NCI-H1105 (cell line): ENCODE measurements at regions not wholly inside any gene's neighbourhood (a gene's known extent, or its start where the extent isn't known, plus 50 kb on each side); places are given as distances from the start of the nearest gene placed in this dataset.

Source experiments
- DNase-seq: peaks from one replicate; lab custom pipeline; 2025; lab: John Stamatoyannopoulos, UW

DNA sequence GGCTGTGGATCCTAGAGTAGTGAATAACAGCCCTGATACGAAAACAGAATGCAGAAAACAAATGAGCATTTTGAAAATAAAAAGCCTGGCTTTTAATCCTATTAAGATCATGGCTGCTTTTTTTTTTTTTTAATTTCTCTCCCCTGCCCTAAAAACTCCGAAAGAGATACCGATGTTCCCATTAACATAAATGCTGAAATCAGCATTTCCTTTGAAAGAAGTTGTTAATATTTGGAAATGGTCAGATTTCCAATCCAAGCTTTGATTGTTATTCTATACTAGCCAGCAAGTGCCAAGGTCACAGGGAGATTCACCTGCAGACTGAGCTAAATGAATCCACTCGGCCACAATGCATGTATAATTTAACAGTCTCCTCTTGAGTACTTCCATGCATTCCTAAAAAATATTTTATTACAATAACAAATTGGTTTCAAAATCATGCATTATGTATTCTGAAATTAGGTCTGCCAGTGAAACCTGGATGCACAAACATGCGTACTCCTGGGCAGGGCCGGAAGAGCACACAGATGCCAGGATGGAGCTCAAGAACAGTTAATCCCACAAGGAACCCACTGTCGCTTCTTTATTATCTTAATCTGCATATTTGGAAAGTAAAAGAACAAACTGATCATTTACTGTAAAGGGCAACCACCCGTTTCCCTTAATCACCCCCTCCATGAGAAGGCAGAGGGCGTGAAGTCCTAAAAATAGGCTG lies 521.5 kb upstream of the ZFHX3 start:
- no peak for DNase-seq

DNA sequence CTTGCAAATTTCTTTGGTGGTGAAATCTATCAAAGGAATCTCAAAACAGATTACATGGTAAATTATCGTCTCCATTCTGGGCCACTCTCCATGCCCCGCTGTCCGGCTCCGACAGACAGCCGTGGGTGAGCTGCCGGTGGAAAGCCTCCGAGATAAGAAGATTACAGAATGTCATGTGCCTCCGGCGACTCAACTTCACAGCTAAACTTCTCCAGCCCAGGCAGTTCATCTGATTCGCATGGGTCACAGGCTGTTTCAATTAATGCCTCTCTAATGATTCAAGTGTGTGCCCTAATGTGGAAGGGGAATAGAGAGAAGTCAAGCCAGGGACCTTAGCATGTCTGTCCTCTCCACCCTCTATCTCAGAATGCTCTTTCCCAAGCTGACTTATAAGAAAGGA lies 520.8 kb upstream of the ZFHX3 start:
- DNase-seq = no peak

DNA sequence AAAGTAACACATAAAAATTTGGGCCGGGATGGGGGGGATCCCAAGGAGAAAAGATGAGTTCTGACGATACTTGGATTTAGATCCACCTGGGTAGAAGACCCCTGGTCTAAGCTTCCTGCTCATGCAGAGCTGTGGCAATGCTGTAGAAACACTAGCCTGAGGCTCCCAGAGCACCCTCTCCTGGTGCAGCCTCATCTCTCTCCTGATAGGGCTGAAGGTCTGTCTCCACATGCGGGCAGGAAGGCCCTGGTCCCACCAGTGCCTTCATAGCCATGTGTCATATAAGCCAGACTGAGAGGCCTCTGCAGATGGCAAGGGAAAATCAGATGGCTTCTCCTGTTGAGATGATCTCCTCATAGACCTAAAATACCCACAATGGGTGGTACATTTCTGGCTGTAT lies 518.0 kb upstream of the ZFHX3 start:
- no peak for DNase-seq

DNA sequence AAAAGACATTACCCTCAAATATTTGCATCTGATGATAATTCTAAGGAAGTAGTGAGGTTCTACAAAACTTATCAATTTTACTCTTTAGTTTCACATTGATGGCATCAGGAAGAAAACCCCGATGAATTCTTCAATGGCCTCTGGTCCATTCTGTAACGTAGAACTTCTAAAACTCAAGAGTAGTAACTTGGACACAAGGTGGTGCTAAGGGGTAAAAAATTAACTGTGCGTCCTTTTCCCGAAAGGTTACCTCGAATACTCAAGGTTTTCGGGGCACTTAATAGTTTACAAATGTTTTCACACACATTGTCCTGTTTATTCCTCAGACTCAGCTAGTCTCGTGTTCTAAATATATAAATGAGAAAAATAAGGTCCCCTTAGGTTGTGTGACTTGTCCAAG lies 517.3 kb upstream of the ZFHX3 start:
- DNase-seq = no peak

DNA sequence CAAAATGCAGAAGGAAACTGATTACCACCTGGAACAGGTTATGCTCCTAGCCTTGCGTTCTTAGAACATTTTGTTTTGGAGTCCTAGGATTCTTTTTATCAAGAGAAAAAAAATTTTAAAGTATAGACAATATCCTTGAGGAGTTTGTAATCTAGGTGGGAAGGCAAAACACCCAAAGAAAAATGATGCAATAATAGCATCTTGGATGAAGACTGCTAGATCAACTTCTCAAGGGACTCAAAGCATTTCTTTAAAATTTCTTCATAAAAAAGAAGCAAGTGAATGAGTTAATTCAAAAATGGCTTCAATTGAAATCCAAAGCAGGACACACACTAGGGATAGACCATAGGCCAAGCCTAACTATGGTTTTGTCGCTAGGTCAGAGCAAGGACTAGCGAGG lies 515.8 kb upstream of the ZFHX3 start:
- DNase-seq = no peak

DNA sequence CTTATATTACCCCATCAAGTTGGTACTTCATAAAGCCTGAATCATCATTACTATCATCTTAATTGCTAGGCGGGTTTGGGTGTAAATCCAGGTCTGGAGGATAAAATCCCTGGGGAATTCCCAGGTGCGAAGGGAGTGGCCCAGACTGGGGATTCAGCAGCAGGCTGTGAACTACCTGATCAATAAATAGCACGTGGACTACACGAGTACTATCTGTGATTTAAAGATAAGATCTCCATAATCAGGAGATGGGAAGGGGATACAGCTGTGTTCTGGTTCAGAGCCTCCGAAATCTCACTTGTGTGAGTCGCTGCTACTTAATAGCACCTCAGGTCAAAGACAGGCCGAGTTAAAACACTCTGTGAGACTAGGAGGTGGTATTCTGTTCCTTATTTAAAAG lies 512.6 kb upstream of the ZFHX3 start:
- DNase-seq = no peak

DNA sequence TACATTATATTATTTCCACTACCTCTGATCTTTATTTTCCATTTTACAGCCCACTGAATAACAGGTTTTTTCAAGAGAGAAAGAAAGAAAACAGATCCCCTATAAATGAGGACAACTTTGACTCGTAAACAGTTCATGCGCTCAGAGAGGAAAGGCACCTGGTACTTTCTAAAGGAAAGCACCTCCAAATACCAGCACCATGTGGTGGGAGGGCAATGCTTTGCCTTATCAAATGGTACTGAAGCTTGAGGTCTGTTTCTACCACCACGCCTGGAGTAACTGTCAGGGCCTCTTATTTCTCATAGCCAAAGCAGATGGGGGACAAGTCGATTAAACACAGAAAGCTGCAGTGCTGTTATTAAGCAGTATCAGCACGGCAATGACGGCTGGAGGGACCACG lies 510.3 kb upstream of the ZFHX3 start:
- no peak for DNase-seq

DNA sequence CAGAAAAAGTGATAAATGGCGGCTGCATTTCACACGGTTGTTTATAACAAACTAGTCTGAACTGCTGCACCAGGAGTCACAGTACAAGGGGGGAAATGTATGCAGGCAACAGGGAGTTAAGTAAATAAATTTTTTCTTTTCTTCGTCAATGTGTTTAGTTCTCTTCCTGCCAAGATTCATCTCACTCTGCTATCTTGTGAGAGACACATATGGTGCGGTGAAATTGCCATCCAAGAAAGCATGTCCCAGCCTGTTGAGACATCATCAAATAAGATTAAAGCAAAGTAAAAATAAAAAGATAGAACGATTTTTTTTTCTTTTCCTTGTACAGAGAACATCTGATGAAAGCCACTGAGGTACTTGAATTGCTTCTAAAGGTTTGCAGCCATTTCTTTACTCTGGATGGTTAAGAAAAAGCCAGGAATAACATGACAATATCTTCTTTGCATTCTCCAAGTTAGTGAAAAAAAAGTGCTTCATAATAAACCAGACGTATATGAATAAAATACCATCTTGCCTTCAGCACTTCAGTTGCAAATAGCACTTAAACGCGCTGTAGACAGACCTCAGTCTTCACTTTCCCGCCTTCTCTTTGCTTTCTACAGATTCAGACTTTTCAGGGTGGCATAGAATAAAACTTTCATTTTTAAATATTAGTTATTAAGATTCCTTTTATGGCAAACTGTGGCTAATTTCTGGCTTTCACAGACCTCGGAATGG lies 506.2 kb upstream of the ZFHX3 start:
- no peak for DNase-seq

DNA sequence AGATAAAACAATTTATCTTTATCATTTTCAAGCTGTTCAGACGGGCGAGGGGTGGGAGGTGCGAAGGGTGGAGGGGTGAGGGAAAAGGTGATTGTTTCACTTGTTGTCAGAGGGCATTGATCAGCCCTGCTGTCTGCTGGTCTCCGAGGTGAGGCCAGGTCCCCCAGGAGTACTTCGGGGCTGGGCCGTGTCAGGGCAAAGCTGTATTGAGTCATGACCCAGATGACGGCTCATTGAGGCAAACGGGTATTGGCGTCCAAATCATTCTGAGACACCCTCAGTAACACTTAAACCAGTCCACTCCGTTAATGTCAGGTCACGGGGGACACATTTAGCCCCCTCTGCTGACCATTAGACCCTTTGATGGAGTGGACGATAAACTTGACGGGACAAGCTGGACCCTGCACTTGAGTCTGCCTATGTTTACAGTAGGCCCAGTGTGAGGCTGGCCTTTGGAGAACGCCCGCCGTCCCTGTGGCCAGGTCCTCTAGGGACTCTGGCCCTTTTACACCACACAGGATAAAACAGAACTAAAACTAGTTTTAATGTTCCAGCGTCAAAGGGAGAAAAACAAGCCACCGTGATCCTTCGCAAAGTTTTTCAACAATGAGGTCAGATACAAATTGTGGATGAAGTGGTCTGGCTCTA lies 502.2 kb upstream of the ZFHX3 start:
- DNase-seq = no peak

DNA sequence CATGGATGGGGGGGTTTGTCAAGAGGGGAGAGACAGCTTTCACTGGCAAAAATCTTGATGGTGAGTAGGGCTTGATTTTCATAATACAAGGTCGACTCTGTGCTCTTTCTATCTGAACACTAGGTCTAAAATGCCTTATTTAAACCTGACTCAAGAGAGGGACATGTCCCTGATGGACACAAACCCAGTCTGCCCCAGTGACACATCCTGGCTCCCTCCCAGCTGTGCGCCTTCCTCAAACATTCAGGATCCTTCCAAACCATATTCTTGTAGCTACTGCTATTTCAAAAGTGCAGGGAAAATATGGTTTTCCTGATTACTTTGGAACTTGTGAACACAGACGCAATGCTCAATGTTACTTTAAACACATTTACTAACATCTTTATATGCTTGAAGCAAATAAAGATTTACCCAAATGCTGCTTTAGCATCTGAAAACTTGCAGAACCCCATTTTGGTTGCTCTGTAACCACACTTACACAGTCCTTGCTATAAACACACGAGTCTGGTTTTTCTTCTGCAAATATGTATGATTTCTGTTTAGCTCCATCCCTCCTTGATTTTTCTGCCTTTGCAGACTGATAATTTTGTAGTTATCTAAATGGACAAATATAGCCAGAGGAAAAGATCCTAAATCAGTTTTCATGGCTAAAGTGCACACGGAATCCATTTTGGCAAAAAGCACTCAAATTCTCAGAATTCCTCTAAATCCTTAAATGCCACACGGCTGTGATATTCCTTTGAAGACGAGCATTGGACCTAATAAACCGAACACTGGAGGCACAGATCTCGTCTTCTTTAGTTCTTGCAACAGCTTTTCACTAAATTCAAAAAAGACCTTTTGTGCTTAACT lies 499.9 kb upstream of the ZFHX3 start:
- no peak for DNase-seq

DNA sequence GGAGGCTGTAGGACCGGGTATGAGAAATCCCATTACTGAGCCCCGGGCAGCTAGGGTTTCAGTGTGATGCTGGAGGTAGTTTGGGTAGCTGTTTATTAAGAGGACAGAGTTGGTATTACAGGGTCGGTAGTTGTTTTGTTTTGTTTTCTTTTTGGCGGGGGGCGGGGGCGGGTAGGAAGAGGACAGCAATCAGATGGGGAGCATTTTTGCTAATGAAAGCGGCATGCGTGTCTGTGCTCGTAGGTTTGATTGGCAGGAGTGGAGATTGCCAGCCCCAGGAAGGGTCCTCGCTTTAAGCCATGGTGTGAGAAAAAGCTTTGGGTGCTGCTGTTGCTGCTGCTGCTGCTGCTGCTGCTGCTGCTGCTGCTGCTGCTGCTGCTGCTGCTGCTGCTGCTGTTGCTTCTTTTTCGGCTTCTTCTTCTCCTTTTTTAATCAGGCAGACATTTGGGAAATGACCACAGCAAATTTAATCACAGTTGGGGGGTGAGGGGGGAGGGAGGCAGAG lies 498.5 kb upstream of the ZFHX3 start:
- peak; percentile 29 for DNase-seq

DNA sequence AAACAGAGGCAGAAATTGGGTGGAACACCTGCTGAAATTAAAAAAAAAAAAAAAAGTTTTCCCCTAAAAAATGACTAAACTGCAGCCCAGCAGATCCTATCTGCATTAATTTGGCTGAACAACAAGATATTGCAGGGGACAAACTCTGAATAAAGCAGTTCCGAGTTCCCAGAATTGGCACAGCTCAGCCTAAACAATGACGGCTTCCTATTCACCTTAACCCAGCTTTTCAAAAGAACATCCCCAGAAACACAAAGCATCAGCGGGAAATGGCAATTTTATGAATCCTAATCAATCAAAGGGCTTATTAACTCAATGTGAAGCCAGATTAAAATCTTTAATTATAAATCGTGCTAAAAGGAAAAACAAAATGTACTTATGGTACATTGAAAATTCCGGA lies 497.8 kb upstream of the ZFHX3 start:
- no peak for DNase-seq

DNA sequence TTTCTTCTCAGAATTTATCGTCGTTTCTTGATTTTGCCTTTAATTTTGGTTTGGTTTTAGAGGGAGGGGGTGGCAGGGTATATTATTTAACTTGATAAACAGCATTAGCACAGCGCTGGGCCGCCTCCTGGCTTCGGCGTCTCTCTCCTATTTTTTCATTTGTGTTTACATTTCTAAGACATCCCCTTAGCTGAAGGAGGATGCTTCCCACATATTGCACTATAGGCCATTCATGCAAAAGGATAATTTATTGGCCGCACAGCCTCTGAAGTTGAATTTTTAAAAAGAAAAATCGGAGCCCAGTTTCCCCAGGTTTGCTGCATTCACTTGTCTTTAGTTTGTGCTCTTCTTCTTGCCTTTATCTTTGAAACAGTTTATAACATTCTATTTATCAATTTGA lies 497.4 kb upstream of the ZFHX3 start:
- DNase-seq = no peak

DNA sequence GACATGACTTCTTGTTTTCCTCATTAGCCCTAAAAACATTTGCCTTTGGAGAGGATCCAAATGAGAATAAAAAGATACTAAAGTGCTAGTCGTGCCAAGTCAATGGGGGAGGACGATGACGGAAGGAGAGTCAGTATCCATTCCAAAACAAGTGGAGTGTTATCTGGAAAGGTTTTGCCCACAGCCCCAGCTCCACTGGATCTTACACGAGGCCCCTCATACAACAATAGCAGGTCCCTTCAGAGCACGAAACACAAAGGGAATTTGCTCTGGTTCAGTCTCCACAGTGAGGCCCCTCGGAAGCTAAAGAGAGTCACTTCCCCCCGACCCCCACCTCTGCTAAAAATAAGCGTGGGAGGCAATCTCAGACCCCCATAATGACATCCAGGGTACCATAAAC lies 496.9 kb upstream of the ZFHX3 start:
- DNase-seq = no peak

DNA sequence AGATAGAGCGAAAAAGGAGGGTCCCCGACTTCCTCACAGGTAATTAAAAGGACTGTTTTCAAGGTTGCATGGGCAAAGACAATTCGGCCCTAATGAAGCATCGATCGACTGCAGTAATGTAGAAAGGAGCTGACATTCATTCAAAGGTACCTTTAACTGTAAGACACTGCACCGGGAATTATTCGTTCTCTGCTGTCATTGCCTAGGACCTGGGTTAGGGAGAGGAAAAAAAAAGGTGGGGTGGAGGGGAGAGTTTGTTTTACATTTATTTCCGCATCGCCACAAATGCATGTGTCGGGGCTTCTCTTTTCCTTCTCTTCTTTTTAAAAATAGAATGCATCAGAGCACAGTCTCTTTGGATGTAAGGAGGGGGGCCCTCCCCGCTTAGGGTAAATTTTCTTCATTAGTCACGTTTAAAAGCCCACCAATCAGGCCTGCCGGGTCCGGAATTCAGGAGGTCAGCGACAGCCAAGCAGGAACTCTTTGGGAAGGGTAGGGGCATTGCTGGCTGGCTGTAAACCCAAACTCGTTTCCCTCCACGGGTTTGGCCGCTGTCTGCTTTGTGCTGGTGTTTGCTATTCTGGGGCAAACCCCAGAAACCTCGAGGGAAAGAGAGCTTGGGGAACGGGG lies 496.2 kb upstream of the ZFHX3 start:
- DNase-seq = no peak

DNA sequence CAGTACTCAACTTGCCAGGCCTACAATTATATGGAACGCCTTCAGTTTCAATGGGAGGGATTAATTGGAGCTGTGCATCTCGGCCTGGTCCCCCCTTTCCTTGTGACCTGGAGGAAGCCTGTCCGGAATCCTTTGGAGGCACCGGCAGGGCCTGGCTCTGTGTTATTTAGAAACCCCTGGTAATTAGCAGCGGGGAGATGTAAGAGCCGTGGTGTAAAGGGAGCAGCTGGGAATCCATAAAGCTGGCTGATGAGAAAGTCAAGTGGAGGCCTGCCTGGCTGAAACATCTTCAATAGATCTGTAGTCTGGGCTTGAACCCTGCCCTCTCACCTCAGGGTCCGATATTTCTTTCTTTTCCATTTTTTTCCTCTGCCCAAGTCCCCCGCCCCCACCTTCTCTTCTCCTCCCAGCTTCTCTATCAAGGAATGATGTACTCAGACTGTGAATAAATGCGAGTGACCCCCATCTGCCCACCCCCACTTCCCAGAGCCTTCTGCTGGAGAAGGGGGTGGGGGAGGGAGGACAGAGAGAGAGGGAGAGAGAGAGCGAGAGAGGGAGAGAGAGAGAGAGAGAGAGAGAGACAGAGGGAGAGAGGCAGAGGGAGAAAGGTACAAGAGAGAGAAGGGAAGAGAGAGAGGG lies 495.5 kb upstream of the ZFHX3 start:
- no peak for DNase-seq

DNA sequence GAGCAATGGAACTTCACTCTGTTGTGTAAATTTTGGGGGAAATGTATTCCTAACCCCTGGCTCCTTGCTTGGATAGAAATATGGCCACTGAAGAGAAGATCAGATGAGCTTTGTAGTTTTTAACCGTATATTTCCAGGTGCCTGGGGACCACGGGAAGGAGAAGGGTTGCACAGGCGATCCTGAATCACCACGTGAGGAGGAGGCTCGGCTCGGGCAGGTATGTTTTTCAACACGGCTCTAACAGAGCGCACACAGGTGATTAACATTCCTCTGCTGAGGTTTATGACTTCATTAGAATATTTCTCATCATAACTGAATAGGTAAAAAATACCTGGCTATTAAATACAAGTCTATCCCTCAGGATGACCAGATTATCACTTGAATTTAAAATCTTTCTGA lies 495.0 kb upstream of the ZFHX3 start:
- no peak for DNase-seq

DNA sequence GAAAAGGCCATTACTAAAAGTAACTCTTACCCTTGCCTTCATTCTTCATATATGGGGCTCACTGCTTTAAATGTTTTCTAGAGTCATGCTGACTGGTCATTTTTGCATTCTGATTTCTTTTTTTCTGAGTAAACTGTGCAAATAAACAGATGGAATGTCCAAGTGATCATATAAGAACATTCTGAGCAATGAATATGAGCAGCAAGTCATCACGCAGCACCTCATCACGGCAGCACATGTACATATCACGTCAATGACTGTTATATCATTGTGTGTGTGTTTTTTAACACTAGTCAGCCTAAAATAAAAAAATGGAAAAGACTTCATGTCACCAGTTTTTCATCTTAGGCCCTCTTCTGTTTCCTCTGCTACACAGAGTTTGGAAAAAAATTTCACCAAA lies 490.0 kb upstream of the ZFHX3 start:
- DNase-seq = no peak

DNA sequence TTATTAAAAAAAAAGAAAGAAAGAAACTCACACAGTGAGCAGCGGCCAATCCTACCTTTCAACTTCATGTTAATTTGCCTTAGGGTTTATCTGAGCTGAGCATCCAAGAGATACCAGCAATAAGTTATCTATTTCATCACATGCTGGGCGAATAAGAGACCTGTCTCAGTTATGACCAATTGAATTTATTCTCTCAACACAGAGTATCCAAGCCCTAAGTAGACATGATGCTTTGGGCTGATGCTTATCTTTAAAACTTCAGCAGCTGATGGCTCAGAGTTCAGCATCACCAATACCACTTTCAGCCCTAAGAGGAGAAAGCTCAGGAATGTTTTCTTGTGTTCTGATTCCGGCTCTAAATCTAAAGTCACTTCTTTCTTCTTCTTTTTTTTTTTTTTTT lies 489.0 kb upstream of the ZFHX3 start:
- no peak for DNase-seq

DNA sequence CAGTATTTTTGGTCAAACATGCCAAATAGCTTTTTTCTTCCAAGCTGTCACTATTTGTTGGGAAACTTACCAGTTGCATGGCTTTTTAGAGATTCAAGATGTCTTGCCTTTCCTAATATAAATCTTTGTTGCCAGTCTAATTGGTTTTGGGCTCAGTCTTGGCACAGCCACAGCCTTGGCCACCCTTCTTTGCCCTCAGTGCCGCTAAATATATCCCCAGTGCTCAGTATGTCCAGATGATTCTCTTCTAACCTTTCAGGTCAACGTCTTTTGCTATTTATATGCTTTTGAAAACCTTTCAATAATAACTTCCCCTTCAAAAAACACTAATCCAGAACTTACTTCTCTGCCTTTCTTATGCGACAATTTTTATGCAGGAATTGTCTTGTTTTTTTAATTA lies 483.1 kb upstream of the ZFHX3 start:
- no peak for DNase-seq

DNA sequence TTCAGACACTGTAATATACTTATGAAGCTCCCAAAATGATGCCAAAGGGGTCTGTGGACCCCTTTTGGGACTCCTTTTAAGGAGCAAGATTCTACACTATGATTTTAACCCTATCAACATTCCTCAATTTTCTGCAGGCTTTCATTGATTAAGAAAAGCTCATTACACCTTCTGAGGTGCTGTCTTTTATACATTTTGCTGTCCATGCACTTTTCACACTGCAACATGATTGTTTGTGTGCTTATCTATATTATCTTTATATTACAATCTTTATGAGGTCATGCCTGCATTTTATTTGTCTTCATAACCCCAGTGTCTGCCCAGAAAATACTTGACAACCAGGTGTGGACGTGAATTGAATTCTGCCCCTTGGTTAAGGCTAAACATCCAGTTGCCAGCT lies 482.6 kb upstream of the ZFHX3 start:
- no peak for DNase-seq
